Astrocyte of the cerebellum (primary cell): ENCODE measurements at regions not wholly inside any gene's neighbourhood (a gene's known extent, or its start where the extent isn't known, plus 50 kb on each side); places are given as distances from the start of the nearest gene placed in this dataset.
"Not testable (repeated sequence)": the region's sequence is repeated elsewhere in the genome, so short reads cannot be mapped to it uniquely, and the experiment has no call there.

Source experiments
- DNase-seq: peaks from one replicate; pipeline ENCODE4 v3.0.0-alpha.2; 2011; ENCODE audit warnings: low read depth
- H3K4me3 ChIP-seq: 2 replicates; pipeline ENCODE4 v1.5.1; 2011; ENCODE audit warnings: mild to moderate bottlenecking, low read depth, low read length, moderate library complexity
- in situ Hi-C: cut with HindIII; loops from 2 replicates; pipeline ENCODE4 v1.10.0; 2017; ENCODE audit warnings: low sequenced_read_pairs
- TF ChIP-seq, protein P1 (sequence below): IDR thresholded peaks from 2 replicates; pipeline ENCODE4 v1.5.1; 2012; ENCODE audit warnings: low read length, low read depth, moderate library complexity, mild to moderate bottlenecking; ENCODE audit errors: missing control alignments

DNA sequence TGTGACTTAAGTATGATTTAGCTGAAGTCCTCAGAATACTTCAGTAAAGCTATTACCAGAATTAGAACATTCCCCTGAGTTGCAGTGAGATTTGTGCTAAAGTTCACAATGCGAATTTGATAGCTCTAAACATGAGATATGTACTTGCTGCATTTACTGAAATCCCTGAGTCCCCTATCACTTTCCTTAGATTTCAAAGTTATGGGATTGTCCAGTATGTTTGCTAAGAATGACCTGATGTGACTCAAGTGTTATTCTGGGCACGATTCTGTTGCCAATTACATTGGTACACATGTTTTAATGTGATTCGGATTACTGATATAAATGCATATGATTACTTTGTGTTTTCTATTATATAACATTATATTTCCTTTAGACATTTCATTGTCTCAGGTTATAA is 91.3 kb upstream of the AMOT start:
- TF ChIP-seq, protein P1, sequence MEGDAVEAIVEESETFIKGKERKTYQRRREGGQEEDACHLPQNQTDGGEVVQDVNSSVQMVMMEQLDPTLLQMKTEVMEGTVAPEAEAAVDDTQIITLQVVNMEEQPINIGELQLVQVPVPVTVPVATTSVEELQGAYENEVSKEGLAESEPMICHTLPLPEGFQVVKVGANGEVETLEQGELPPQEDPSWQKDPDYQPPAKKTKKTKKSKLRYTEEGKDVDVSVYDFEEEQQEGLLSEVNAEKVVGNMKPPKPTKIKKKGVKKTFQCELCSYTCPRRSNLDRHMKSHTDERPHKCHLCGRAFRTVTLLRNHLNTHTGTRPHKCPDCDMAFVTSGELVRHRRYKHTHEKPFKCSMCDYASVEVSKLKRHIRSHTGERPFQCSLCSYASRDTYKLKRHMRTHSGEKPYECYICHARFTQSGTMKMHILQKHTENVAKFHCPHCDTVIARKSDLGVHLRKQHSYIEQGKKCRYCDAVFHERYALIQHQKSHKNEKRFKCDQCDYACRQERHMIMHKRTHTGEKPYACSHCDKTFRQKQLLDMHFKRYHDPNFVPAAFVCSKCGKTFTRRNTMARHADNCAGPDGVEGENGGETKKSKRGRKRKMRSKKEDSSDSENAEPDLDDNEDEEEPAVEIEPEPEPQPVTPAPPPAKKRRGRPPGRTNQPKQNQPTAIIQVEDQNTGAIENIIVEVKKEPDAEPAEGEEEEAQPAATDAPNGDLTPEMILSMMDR, result no peak
- H3K4me3 ChIP-seq, result no peak overlapping the region
- in situ Hi-C loops, result no loop called here
- no peak for DNase-seq

DNA sequence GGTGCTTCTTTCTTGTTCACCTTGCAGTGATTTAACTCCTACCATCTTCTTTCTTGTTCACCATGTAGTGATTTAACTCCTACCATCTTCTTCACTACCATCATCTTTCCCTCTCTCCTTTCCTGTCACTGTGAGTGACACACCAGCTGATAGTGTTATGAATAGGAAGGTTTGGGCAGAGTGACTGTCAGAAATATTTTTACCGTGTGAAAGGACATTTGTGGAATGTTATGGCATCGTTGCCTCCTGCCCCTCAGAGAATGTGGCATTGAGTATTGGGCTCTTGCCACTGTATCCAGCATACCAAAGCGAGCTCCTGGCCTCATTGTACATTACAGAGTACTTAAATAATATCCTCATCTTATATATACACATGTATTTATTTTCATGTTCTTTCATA is 90.8 kb upstream of the AMOT start:
- DNase-seq, result no peak
- TF ChIP-seq, protein P1, result no peak
- in situ Hi-C loops, result no loop called here
- H3K4me3 ChIP-seq, result no peak overlapping the region

DNA sequence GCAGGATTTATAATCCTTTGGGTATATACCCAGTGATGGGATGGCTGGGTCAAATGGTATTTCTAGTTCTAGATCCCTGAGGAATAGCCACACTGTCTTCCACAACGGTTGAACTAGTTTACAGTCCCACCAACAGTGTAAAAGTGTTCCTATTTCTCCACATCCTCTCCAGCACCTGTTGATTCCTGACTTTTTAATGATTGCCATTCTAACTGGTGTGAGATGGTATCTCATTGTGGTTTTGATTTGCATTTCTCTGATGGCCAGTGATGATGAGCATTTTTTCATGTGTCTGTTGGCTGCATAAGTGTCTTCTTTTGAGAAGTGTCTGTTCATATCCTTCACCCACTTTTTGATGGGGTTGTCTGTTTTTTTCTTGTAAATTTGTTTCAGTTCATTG is 82.8 kb upstream of the AMOT start:
- H3K4me3 ChIP-seq, DNase-seq, in situ Hi-C loops: not testable (repeated sequence)

DNA sequence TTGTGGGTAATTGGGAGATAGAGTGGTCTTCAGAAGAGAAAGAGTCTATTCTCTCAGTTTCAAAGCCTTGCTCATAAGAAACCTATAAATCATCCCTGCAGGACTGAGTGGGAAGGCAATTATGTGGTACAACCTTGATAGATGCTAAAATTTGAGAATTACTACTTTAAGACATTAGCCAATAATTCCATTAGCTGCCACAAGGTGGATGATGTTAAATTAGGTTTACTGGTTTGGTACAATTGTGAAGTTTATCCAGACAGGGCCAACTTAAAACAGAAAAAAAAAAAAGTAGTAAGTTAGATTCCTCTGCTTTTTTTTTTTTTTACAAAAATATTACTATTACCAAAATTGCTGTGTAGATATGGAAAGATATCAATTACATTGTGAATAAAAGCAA is 73.2 kb upstream of the AMOT start:
- TF ChIP-seq, protein P1, result no peak
- in situ Hi-C loops, result no loop called here
- H3K4me3 ChIP-seq, result no peak overlapping the region
- no peak for DNase-seq

DNA sequence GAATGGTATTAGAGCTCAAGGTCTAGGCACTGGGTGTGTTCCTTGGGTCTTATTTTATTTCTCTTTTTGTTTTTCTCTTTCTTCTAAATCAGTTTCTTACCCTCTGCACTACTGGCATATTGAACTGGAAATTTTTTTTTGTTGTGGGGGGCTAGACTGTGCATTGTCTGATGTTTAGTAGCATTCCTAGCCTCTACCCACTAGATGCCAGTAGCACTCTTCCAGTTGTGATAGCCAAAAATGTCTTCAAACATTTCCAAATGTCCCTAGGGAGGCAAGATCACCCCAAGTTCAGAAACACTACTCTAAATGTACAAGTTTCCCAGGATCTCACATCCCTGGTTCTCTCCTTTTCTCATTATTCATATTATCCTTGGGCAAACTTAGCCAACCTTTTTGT is 69.8 kb upstream of the AMOT start:
- in situ Hi-C loops, result no loop called here
- TF ChIP-seq, protein P1, result no peak
- no peak for DNase-seq
- no peak overlapping the region for H3K4me3 ChIP-seq

DNA sequence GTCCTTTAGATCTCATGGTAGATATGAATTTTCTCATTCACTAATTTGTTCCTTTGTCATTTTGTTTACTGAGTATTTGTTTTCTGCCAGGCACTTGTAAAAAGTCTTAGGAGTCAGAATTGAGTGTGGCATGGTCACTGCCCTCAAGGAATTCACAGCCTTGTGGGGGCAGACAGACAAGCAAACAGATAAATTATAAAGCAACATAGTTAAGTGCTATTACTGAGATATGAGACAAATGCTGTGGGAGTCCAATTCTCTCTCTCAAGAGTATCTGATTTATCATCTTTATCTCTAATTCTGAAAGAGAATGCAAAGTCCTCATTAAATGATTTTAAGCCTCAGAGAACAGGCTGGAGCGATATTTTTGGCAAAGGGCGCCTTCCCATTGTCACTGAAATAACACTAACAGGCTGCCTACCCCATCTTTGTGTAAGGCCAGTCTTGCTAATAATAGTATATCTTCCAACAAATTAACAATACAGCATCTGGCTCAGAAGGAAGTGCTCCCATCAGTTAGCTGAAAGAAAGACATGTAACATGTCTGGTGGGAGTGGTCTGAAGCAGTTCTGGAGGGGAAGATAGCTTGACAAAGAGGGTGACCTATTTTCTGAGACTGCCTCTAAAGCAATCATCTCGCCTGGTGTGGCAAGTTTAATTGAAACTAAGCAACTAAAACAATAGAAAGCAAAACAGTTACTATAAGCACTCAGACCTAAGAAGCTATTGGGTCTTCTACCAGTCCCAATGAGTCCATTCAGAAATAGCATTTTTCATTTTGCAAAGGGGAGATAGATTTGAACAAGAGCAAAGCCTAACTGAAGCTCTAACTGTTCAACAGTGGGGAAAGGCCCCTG is 61.5 kb upstream of the AMOT start:
- TF ChIP-seq, protein P1, result no peak
- in situ Hi-C loops, result no loop called here
- H3K4me3 ChIP-seq, result no peak overlapping the region
- no peak for DNase-seq

DNA sequence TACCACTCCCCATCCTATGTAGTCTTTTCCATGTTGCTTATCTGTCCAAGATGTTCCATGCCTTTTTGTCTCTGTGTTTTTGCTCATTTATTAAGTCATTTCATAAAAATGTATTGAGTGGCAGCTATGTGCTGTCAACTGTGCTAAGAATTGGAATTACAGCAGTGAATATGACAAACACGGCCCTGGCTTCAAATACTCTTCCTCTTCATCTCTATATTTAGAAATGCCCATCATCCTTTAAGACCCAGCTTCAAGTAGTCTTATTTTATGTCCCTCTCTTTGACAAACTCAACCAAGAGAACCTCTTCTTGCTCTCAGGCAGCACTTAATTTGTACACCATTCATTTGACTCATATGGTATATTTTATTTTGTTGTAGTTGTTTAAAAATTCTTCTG is 55.4 kb upstream of the AMOT start:
- H3K4me3 ChIP-seq, result no peak overlapping the region
- DNase-seq, result no peak
- in situ Hi-C loops, result no loop called here
- TF ChIP-seq, protein P1, result no peak
